Ishikawa (cell line): ENCODE measurements at regions not wholly inside any gene's neighbourhood (a gene's known extent, or its start where the extent isn't known, plus 50 kb on each side); places are given as distances from the start of the nearest gene placed in this dataset.

Source experiments
- CEBPB ChIP-seq: IDR thresholded peaks from 2 replicates; pipeline ENCODE4 v1.6.1; 2012
- CREB1 ChIP-seq: IDR thresholded peaks from 2 replicates; pipeline ENCODE4 v1.6.1; 2012; ENCODE audit warnings: low read depth
- EGR1 ChIP-seq: IDR thresholded peaks from 2 replicates; pipeline ENCODE4 v1.6.1; 2012
- EP300 ChIP-seq: IDR thresholded peaks from 2 replicates; pipeline ENCODE4 v1.6.1; 2012; ENCODE audit warnings: borderline replicate concordance
- FOXM1 ChIP-seq: IDR thresholded peaks from 2 replicates; pipeline ENCODE4 v1.6.1; 2012; ENCODE audit warnings: low read depth, borderline replicate concordance
- NFIC ChIP-seq: IDR thresholded peaks from 2 replicates; pipeline ENCODE4 v1.6.1; 2012
- RAD21 ChIP-seq: IDR thresholded peaks from 2 replicates; pipeline ENCODE4 v1.6.1; 2012; ENCODE audit warnings: low read depth
- TAF1 ChIP-seq: IDR thresholded peaks from 2 replicates; pipeline ENCODE4 v1.6.1; 2012; ENCODE audit warnings: low read depth, mild to moderate bottlenecking
- TCF12 ChIP-seq: IDR thresholded peaks from 2 replicates; pipeline ENCODE4 v1.6.1; 2012; ENCODE audit warnings: low read depth
- TEAD4 ChIP-seq: IDR thresholded peaks from 2 replicates; pipeline ENCODE4 v1.6.1; 2012
- YY1 ChIP-seq: IDR thresholded peaks from 2 replicates; pipeline ENCODE4 v1.6.1; 2012; ENCODE audit warnings: low read depth
- ZBTB7A ChIP-seq: IDR thresholded peaks from 2 replicates; pipeline ENCODE4 v1.6.1; 2012; ENCODE audit warnings: low read depth
- TF ChIP-seq, protein P1 (sequence below): IDR thresholded peaks from 2 replicates; pipeline ENCODE4 v1.6.1; 2012
- TF ChIP-seq, protein P2 (sequence below): IDR thresholded peaks from 2 replicates; pipeline ENCODE4 v1.6.1; 2012; ENCODE audit warnings: low read depth, mild to moderate bottlenecking

DNA sequence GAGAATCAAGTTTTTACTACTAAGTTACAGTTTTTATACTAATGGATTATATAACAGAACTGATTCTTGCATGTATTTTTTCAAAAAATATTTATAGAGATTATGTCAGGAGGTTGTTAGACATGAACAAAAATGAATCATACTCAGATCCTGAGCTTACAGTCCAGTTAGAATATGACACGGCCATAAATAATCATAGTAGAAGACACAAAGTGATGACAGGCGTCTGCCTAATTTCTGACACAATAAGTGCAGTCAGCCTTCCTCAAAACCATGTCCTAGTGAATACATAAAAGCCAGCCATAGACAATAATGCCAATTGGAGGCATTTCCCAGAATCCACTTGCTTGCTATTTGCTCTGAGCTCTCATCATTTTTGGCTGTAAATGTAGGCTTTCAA is 81.7 kb upstream of the POU1F1 start:
- TF ChIP-seq RAD21 (no peak), TAF1 (no peak), TEAD4 (no peak), FOXM1 (no peak)
- TF ChIP-seq, protein P1, sequence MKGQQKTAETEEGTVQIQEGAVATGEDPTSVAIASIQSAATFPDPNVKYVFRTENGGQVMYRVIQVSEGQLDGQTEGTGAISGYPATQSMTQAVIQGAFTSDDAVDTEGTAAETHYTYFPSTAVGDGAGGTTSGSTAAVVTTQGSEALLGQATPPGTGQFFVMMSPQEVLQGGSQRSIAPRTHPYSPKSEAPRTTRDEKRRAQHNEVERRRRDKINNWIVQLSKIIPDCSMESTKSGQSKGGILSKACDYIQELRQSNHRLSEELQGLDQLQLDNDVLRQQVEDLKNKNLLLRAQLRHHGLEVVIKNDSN: no peak

DNA sequence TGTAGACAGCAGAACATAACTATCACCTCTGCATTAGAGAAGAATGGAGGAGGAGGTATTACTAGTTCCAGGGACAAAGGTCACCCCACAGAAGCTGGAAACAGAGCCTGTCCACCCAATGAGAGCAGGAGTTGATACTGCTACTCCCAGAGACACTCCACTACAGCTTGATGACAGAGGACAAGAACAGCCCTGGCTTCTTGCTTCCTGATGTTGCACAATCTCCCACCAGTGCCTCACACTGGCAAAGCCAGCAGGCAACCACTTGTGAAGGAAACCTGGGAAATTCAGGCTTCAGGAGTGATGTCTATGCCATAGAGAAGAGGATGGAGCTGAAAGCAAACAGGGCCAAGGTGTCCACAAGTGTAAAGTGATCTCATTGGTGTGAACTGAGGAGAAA is 78.0 kb upstream of the POU1F1 start:
- TF ChIP-seq, protein P2, sequence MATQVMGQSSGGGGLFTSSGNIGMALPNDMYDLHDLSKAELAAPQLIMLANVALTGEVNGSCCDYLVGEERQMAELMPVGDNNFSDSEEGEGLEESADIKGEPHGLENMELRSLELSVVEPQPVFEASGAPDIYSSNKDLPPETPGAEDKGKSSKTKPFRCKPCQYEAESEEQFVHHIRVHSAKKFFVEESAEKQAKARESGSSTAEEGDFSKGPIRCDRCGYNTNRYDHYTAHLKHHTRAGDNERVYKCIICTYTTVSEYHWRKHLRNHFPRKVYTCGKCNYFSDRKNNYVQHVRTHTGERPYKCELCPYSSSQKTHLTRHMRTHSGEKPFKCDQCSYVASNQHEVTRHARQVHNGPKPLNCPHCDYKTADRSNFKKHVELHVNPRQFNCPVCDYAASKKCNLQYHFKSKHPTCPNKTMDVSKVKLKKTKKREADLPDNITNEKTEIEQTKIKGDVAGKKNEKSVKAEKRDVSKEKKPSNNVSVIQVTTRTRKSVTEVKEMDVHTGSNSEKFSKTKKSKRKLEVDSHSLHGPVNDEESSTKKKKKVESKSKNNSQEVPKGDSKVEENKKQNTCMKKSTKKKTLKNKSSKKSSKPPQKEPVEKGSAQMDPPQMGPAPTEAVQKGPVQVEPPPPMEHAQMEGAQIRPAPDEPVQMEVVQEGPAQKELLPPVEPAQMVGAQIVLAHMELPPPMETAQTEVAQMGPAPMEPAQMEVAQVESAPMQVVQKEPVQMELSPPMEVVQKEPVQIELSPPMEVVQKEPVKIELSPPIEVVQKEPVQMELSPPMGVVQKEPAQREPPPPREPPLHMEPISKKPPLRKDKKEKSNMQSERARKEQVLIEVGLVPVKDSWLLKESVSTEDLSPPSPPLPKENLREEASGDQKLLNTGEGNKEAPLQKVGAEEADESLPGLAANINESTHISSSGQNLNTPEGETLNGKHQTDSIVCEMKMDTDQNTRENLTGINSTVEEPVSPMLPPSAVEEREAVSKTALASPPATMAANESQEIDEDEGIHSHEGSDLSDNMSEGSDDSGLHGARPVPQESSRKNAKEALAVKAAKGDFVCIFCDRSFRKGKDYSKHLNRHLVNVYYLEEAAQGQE: no peak
- TF ChIP-seq CEBPB (peak; percentile 61), YY1 (no peak)

DNA sequence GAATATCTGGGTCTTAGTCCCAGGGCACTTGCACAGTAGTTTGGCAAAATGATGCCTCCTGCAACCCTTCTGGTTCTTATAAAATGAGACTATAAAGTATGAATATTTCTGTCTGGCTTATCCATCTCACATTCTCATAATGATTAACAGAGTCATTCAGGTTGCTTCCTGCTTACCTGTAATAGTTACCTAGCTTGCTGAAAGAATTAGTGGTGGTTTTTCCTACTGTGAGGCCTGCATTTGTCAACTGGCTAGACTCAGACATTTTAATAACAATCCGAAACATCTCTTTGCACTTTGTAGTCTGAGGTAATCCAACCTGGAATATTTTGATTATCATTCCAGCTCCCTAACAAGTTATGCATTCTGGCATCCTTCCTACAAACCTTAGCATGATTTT is 75.6 kb upstream of the POU1F1 start:
- TF ChIP-seq FOXM1 (no peak), CREB1 (no peak), TCF12 (no peak), ZBTB7A (no peak), CEBPB (no peak), RAD21 (no peak), EGR1 (no peak), TAF1 (no peak), TEAD4 (no peak)
- TF ChIP-seq, protein P2: no peak
- TF ChIP-seq, protein P1: no peak

DNA sequence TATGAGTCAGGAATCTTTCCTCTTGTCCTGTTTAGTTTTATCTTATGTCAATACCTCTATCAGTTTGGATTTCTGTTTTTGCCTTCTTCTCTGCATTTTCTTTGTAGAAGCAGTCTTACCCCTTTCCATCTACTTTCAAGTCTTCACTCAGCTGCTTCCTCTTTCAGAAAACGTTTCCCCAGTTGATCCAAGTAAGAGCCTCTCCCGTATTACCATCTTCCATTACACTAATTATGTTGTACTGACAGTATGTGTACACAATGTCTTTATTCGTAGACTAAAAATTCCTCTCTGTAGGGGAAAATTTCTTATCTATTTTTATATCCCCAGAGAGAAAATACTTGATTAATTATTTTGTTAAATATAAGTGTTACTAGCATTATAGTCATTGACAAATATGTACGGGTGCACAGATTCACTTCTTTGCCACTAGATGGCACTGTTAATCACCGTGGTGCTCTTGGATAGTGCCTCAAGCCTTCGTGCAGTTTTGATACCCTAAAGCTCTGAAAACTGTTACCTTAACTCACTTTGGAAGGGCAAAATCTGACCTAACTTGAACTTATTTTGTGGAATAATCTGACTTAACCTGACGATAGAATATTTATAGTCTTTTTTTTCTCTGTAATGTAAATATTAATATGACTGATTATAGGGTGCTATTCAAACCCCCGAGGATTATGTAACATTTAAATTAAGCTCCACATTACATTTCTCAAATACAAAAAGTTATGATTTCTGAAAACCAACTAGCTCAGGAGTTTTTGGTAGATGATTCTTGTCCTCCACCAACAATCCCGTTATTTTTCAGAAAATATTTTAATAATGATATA is 74.2 kb upstream of the POU1F1 start:
- TF ChIP-seq TCF12 (no peak), EP300 (no peak), RAD21 (peak; percentile 80), FOXM1 (no peak), TEAD4 (no peak)
- TF ChIP-seq, protein P1: no peak
- TF ChIP-seq, protein P2: no peak

DNA sequence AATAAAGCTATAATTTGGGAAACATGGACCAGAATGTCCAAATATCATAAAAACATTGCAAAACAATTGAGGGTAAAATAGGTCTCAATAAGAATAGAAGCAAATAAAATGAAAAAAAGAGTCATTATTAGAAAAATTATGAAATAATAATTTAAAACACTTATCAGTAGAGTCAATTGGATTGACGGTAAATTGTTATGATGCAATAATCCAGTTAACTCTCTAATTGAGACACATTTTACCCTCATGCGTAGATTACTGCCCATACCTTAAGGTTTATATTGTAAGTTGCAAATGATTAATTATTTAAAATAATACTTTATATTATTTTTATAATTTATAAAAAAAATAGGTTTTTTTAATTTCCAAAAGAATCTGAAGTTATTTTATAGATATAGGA is 73.4 kb upstream of the POU1F1 start:
- TF ChIP-seq FOXM1 (no peak), NFIC (no peak), RAD21 (no peak), TEAD4 (no peak), TCF12 (no peak), TAF1 (no peak), EP300 (no peak), EGR1 (no peak)
- TF ChIP-seq, protein P1: no peak
- TF ChIP-seq, protein P2: no peak
